RWPE2 (cell line): ENCODE measurements at regions not wholly inside any gene's neighbourhood (a gene's known extent, or its start where the extent isn't known, plus 50 kb on each side); places are given as distances from the start of the nearest gene placed in this dataset.

Source experiments
- ATAC-seq: fragments of 200-7000 bp; cut with Tn5 transposase; 3 replicates; pipeline ENCODE4 v1.9.1; 2021; ENCODE audit warnings: low read depth
- DNase-seq: peaks from one replicate; pipeline ENCODE4 v3.0.0-alpha.2; 2020; ENCODE audit warnings: low spot score
- H3K27ac ChIP-seq: fragments of 450-650 bp; 2 replicates; pipeline ENCODE4 v1.5.1; 2017; ENCODE audit warnings: mild to moderate bottlenecking; ENCODE audit not compliant: poor library complexity, severe bottlenecking
- H3K27me3 ChIP-seq: fragments of 250-450 bp; sonication (Bioruptor Pico); 2 replicates; pipeline ENCODE4 v1.5.1; 2021; ENCODE audit warnings: mild to moderate bottlenecking, moderate library complexity; ENCODE audit not compliant: insufficient read depth, poor library complexity, severe bottlenecking
- H3K36me3 ChIP-seq: fragments of 250-450 bp; sonication (Bioruptor Pico); 2 replicates; pipeline ENCODE4 v1.5.1; 2020; ENCODE audit warnings: low read depth, mild to moderate bottlenecking, moderate library complexity
- H3K4me1 ChIP-seq: fragments of 250-450 bp; sonication (Bioruptor Pico); 2 replicates; pipeline ENCODE4 v1.5.1; 2021; ENCODE audit warnings: mild to moderate bottlenecking, moderate library complexity; ENCODE audit not compliant: insufficient read depth, poor library complexity, severe bottlenecking
- H3K4me3 ChIP-seq: fragments of 250-450 bp; sonication (Bioruptor Pico); 2 replicates; pipeline ENCODE4 v1.5.1; 2021; ENCODE audit warnings: mild to moderate bottlenecking, moderate library complexity; ENCODE audit not compliant: severe bottlenecking
- H3K9me3 ChIP-seq: fragments of 250-450 bp; sonication (Bioruptor Pico); 2 replicates; pipeline ENCODE4 v1.5.1; 2021; ENCODE audit warnings: mild to moderate bottlenecking, moderate library complexity; ENCODE audit not compliant: severe bottlenecking
- CTCF ChIP-seq: fragments of 450-650 bp; IDR thresholded peaks from one replicate; pipeline ENCODE4 v1.5.1; 2017; ENCODE audit warnings: mild to moderate bottlenecking, moderate library complexity; ENCODE audit not compliant: poor library complexity, severe bottlenecking

GRCh38 chr4:57442241-57442640 lies 332.1 kb upstream of the IGFBP7 start:
- Histone ChIP-seq H3K4me1 (no peaks in the 10 kb centered on the region), H3K9me3 (no peaks in the 10 kb centered on the region), H3K27ac (no peak overlapping the region), H3K4me3 (no peak overlapping the region), H3K27me3 (no peaks in the 10 kb centered on the region), H3K36me3 (no peaks in the 10 kb centered on the region)
- ATAC-seq, result no peak
- TF ChIP-seq CTCF, result no peak
- DNase-seq, result no peak

- ATAC-seq, result no peak
- no peak for DNase-seq
- Histone ChIP-seq H3K27ac (no peak overlapping the region), H3K36me3 (no peaks in the 10 kb centered on the region), H3K27me3 (no peaks in the 10 kb centered on the region), H3K4me1 (no peaks in the 10 kb centered on the region), H3K9me3 (no peaks in the 10 kb centered on the region), H3K4me3 (no peak overlapping the region)
- TF ChIP-seq CTCF, result no peak
These were observed 327.5 kb upstream of the IGFBP7 start for GRCh38 chr4:57437649-57438048.

DNA sequence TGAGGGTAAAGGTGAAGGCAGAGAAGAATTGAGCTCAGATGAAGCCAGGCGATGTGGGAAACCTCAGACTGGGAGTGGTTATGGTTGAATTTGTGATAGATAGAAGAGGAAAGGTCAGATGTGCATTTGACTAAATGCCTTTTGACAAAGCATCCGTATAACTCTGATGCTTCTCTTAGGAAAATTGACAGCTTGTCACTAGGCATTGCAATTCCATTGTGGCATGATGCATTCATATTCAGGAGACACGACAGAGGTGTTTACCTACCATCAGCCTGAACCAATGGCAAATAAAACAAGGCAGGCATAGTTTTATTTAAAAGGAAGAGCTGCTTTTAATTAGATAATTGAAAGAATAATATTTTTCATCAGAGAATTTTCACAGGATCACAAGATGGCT lies 325.1 kb upstream of the IGFBP7 start:
- Histone ChIP-seq H3K9me3 (no peaks in the 10 kb centered on the region), H3K36me3 (no peaks in the 10 kb centered on the region), H3K27me3 (no peaks in the 10 kb centered on the region), H3K27ac (no peak overlapping the region), H3K4me1 (no peaks in the 10 kb centered on the region), H3K4me3 (no peak overlapping the region)
- DNase-seq (no peak), ATAC-seq (no peak)
- no peak for TF ChIP-seq CTCF

GRCh38 chr4:57430726-57431125 lies 320.5 kb upstream of the IGFBP7 start:
- Histone ChIP-seq H3K27me3 (no peaks in the 10 kb centered on the region), H3K27ac (no peak overlapping the region), H3K36me3 (no peaks in the 10 kb centered on the region), H3K4me3 (no peak overlapping the region), H3K4me1 (peaks cover 9% of the 10 kb centered on the region), H3K9me3 (no peaks in the 10 kb centered on the region)
- DNase-seq (no peak), ATAC-seq (no peak; the same call in 2 of the 3 replicates)
- TF ChIP-seq CTCF, result no peak

GRCh38 chr4:57426779-57427395 lies 316.7 kb upstream of the IGFBP7 start:
- DNase-seq (no peak), ATAC-seq (peak; percentile 56; the same call in 2 of the 3 replicates)
- H3K4me3 ChIP-seq, result no peak overlapping the region
- peaks cover 4% of the 10 kb centered on the region for H3K9me3 ChIP-seq
- H3K4me1 ChIP-seq, result peaks cover 32% of the 10 kb centered on the region
- TF ChIP-seq CTCF, result peak; percentile 90
- H3K36me3 ChIP-seq, result no peaks in the 10 kb centered on the region
- no peak overlapping the region for H3K27ac ChIP-seq
- H3K27me3 ChIP-seq, result no peaks in the 10 kb centered on the region
